HS-27A (cell line): ENCODE measurements at regions not wholly inside any gene's neighbourhood (a gene's known extent, or its start where the extent isn't known, plus 50 kb on each side); places are given as distances from the start of the nearest gene placed in this dataset.

ENCODE experiments used
- DNase-seq: peaks from one replicate; pipeline ENCODE4 v3.0.0-alpha.2; 2012; ENCODE audit warnings: low read depth, missing footprints

- DNase-seq, result no peak
Observed at GRCh38 chr5:54927097-54927746, 58.2 kb downstream of the ESM1 start.

GRCh38 chr5:54924487-54924886 is 60.9 kb downstream of the ESM1 start:
- DNase-seq, result no peak

GRCh38 chr5:54917323-54917722 is 68.1 kb downstream of the ESM1 start:
- no peak for DNase-seq

GRCh38 chr5:54915466-54916027 is 69.8 kb downstream of the ESM1 start:
- no peak for DNase-seq

- DNase-seq, result no peak
Observed at GRCh38 chr5:54912021-54912420, 73.4 kb downstream of the ESM1 start.

- no peak for DNase-seq
Observed at GRCh38 chr5:54909911-54910870, 75.2 kb downstream of the ESM1 start.

GRCh38 chr5:54908774-54909525 is 76.4 kb downstream of the ESM1 start:
- no peak for DNase-seq

- DNase-seq, result no peak
Observed at GRCh38 chr5:54905942-54906537, 79.4 kb downstream of the ESM1 start.

- no peak for DNase-seq
Observed at GRCh38 chr5:54905246-54905795, 80.1 kb downstream of the ESM1 start.

- DNase-seq, result no peak
Observed at GRCh38 chr5:54904425-54904824, 81.0 kb downstream of the ESM1 start.

GRCh38 chr5:54902791-54903473 is 82.5 kb downstream of the ESM1 start:
- no peak for DNase-seq

GRCh38 chr5:54900984-54901725 is 84.2 kb downstream of the ESM1 start:
- no peak for DNase-seq

- no peak for DNase-seq
Observed at GRCh38 chr5:54897001-54897400, 88.4 kb downstream of the ESM1 start.

- DNase-seq, result no peak
Observed at GRCh38 chr5:54895816-54896341, 89.5 kb downstream of the ESM1 start.

GRCh38 chr5:54894957-54895815 is 90.2 kb downstream of the ESM1 start:
- no peak for DNase-seq

- peak; percentile 63 for DNase-seq
Observed at GRCh38 chr5:54889826-54890225, 95.6 kb downstream of the ESM1 start.

GRCh38 chr5:54887663-54888062 is 97.7 kb downstream of the ESM1 start:
- no peak for DNase-seq

- DNase-seq, result no peak
Observed at GRCh38 chr5:54886866-54887265, 98.5 kb downstream of the ESM1 start.

- DNase-seq, result no peak
Observed at GRCh38 chr5:54885636-54886035, 99.8 kb downstream of the ESM1 start.
